NAMALWA (cell line): ENCODE measurements at regions not wholly inside any gene's neighbourhood (a gene's known extent, or its start where the extent isn't known, plus 50 kb on each side); places are given as distances from the start of the nearest gene placed in this dataset.

ENCODE experiments used
- DNase-seq: peaks from one replicate; pipeline ENCODE4 v3.0.0-alpha.2; 2015; ENCODE audit warnings: low spot score

DNA sequence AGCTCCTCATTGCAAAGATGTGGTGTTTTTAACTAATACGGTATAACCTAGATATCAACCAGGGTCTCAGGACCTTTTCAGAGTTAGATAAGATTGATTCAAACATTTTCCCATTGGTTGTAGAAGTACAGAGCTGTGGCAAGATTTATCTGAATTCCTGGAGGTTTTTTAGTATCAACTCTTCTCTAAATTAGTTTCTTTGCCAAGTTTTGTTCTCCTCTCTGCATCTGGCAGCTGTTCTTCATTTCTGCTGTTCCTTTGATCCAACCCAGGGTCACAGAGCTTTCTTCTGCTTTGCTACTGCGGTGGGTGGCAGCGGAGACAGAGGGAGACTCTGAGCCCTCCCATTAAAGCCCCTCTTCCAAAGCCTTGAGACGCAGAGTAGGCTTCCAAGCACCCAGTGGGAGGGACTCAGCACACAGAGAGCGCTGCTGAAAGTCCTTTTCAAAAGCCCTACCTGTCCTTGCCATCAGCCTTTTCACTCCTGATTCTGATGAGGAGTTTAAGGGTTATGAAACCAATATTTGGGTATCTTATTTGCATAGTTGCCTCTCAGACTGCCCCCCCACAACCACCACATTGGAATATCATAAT is 146.3 kb upstream of the EEPD1 start:
- DNase-seq, result no peak

DNA sequence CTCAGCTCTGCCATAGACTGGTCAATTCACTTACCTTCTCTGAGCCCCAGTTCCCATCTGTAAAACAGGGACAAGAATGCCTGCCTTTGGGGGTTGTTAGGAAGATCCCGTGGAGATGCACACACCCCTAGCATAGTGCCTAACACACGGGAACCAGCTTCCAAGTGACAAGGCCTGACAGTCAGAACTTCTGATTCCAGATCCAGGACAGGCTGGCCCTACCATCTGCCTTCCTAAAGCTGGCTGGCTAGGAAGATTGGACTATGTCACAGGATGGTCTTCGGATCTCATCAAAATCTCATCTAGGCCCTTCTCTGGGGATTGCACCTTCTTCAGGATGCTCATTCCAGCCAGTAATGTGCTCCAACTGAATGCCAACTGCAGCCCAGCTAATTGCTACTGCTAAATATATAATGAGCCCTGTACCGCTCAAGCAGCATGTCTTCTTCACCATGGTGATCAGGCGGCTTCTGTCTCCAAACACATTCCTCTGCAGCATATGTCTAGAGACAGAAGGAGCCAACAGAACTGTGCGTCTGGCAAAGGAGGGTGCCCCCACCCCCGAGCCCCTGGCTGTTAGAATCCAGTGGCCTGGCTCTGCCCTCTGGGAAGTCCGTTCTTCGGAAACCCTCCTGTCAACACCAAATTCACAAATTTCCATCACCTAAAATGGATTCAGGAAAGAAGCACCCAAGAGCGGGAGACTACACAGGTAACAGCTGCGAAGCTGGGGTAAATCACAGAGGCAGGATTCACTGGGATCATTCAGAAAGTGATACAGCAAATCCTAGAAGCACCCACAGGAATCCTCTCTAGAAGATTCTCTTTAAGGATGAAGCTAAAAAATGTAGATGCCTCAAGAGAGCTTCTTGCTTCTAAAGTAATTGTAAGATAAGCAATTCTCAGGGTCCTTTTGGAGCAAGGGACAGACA is 142.1 kb upstream of the EEPD1 start:
- DNase-seq, result no peak

DNA sequence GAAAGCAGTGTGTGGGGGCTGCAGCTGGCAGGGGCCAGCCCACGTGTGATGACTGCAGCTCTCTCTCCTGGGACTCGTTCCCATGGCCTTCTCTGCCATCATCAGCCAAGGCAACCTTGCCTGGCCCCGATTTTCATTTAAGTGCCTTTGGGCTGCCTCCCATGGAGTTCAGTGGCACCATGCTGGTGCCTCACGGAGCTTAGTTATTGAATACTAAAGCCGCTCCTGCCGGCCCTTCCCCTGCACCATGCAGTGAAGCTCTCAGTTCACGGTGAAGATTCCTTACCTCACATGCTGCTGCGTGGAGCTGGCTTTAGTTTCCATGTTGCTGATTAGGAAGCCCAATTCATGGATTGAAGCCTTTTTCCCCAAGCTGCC is 141.5 kb upstream of the EEPD1 start:
- no peak for DNase-seq

DNA sequence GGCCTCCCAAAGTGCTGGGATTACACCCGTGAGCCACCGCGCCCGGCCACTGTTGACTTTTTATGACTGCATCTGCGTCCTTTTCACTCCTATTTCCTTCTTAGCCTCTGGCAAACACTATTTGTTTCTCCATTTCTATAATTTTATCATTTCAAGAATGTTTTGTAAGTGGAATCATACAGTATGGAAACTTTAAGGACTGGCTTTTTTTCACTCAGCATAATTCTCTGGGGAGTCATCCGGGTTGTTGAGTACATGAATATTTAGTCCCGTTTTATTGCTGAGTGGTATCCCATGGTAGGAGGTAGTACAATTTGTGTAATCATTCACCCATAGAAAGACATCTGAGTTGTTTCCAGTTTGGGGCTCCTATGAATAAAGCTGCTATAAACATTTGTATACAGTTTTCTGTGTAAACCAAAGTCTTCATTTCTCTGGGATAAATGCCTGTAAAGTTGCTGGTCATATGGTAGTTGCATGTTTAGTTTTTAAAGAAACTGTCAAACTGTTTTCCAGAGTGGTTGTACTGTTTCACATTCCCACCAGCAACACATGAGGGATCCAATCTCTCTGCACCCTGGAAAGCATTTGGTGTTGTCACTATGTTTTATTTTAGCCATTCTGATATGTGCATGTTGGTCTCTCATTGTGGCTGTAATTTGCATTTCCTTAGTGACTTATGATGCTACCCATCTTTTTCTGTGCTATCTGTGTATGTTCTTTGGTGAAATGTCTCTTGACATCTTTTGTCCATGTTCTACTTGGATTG is 139.6 kb upstream of the EEPD1 start:
- no peak for DNase-seq

DNA sequence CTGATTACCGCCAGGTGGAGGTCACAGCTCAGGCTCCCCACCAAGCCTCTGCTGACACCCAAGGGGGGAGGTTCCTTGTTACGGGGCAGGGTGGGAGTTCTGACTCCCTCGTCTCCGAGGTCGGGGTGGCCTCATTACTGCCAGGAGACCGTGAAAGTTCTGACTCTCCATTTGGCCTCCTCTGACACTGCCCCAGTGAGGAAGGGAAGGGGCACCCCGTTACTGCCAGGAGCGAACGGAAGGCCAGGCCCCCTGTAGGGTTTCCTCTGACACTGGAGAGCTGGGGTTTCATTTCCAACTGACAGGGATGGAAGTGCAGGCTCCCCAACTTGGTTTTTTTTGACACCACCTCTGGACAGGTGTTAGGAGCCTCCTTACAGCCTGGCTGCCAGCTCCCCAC is 138.1 kb upstream of the EEPD1 start:
- no peak for DNase-seq

DNA sequence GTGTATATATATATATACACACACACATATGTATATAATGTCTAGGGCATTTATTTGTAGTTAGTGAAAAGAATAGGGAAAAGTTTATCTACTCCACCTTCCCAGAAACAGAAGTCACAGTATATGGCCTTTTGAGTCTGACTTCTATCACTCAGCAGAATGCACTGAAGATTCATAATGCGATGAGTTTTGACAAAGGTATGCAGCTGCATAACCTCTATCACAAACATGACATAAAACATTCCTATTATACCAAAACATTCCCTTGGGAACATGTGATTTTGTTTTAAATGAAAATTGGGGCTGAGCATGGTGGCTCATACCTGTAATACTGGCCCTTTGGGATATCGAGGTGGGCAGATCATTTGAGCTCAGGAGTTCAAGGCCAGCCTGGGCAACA is 137.3 kb upstream of the EEPD1 start:
- no peak for DNase-seq

DNA sequence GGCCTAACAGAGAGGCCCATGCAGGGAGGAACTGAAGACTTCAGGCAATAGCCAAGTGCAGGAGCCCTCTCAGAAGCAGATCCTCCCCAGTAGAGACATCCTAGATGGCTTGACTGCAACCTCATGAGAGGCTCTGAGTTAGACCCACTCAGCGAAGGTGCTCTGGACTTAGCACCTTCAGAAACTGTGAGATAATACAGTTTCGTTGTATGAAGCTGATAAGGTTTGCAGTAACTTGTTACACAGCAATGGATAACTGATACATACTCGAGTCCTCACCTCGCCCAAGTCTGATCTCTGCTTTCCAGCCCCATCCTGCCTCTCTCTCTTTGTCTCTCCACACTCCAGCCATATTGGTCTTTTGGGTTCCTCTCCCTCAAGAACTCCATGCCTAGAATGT is 136.4 kb upstream of the EEPD1 start:
- DNase-seq, result no peak

DNA sequence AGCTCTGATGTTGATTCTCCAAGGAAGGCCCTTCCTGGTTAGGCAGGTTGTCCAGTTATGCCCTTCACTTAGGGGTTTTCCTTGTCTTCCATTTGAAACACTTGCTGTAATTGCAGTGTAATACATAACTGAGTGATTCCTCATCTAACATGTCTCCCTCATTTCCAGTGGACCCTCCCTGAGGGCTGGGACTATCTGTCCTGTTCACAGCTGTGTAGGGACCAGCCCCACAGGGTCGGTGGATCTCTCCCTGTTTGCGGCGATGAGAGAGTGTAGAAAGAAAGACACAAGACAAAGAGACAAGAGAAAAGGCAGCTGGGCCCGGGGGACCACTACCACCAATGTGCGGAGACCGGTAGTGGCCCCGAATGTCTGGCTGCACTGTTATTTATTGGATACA is 135.9 kb upstream of the EEPD1 start:
- no peak for DNase-seq

DNA sequence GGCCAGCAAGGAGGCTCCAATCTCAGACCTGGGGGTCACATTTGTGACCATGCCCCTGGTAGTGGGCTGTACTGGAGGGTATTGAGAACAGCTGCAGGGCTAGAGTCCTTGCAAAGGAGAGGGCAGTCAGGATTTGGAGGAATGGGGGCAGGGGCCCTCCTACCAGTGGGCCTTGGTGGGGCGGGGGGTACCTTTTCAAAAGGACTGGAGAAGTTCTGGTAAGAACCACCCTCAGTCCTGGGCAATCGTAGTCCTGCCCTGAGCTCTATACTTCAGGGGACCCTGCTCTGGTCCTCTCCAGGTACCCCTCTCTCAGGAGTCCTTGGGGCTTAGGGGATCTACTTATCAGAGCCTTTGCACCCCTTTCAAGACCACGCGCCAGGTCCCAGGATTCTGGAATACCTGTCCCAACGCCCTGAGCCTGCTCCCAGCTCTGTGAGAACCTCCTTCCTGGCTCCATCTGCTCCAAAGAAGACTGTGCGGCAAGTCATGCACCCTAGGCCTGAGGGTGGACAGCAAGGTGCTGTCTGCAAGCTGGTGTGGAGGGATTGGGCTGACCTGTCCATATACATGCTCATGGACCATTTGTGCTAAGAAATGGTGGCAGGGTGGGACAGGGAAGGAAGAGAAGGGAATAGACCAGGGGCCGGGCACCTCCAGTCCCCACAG is 134.1 kb upstream of the EEPD1 start:
- DNase-seq, result no peak

DNA sequence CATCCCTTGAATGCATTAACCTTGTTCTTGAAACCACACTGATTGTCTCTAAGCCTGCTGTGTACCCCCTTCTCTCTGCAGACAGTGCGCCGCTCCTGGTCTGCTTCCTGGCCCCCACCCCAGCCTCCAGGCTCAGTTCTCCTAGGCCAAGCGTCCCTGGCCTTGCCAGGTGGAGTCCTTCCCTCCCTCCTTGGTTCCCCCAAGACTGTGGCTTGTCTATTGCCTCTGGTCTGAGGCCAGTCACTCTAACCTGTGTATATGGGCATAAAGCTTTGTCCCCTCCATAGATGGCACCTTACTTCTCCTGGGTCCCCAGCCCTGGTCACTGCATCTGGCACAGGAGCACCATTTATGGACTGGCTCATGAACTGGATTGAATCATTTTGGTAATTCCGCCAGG is 133.5 kb upstream of the EEPD1 start:
- DNase-seq, result no peak

DNA sequence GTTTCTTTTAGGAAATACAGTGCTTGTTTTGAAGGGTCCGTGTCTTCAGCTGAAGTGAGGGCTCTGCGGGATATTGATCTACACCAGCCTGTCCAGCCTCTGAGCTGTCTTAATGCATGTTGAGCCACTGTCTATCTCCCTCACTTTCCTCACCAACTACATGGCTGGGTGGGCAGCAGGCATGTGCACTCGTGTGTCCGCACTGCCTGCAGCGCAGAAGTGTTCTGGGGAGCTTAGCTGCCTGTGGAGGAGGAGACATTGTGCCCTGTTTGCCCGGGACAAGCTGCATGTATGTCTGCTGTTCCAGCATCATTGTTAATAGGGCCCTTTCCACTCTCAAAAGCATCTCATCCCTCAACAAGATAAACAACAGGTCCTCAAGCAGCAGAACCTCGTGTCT is 133.1 kb upstream of the EEPD1 start:
- DNase-seq, result no peak

DNA sequence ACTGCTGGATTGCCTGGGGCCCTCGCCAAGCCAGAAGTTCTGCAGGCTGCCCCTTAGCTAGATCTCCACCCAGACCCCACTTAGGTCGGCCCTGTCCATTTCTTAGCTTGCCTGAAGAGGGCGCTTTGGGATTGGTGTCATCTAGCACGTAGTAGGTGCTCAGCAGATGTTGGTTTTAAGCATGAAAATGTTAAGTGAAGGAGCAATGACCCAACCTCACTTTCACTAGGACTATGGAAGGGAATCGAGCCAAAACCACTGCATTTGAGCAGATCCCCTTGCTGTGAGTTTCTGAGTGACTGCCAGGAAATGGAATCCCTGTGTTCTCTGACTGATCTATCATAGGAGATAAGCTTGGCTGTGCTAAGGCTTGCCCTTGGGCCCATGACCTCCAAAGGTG is 131.7 kb upstream of the EEPD1 start:
- DNase-seq, result peak; percentile 51

DNA sequence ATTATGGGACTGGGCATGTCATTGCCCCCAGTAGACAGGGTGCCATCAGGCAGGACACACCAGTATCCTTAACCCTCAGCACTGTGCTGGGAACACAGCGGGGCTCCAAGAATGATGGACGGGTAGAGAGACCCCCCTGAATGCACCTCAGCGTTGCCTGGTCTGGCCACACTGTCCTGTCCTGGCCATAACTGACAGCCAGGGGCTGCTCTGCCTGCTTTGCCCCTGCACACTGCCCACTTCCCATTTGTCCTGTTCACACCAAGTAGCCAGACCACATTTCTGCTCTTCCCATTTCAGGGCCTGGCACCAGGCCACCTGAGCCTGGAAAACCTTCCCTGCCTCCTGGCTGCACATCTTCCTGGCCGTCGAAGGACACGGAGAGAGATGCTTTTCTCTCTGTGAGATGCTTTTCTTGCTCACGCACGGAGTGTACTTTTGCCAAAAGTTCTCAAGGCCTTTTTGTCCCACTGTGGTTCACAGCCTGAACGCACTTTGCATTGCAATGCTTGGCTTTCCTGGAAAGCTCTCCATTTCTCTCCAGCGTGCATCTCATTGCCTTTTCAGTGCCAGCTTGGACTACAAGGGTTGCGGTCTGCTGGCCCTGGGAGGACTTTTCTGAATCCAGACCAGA is 131.0 kb upstream of the EEPD1 start:
- no peak for DNase-seq

DNA sequence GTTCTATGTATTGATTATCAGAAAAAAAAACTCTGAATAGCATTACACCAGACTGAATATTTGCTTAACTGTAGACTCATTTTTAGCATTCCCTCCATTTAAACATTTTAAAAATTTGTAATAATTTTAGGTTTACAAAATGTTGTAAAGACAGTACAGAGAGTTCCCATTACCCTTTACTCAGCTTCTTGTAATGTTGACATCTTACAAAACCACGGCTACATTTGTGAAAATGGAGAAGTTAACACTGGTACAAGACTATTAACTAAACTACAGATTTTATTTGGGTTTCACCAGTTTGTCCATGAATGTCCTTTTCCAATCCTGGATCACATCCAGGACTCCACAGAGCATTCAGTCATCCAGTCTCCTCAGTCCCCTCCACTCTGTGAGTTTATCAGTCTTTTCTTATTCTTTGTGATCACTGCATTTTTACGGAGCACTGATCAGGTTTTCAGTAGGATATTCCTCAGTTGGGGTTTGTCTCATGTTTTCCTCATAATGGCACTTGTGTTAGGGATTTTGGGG is 130.0 kb upstream of the EEPD1 start:
- DNase-seq, result no peak

DNA sequence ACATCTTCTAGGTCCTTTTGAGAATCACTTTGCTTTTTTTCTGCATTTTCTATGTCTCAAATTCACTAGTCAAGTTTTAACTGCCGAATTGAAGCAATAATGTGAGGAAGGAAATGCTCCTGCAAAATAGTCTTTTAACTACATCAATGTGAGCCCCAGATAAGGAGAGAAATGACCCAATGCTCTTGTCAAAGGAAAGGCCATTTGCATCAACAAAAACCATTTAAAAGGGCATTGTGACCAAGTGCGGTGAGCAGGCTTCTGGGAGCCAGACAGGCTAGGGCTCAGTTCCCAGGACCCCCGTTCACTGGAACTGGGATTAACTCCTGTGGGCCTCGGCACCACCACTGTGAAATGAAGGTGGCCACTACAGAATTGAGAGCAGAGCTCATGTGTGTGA is 127.9 kb upstream of the EEPD1 start:
- no peak for DNase-seq

DNA sequence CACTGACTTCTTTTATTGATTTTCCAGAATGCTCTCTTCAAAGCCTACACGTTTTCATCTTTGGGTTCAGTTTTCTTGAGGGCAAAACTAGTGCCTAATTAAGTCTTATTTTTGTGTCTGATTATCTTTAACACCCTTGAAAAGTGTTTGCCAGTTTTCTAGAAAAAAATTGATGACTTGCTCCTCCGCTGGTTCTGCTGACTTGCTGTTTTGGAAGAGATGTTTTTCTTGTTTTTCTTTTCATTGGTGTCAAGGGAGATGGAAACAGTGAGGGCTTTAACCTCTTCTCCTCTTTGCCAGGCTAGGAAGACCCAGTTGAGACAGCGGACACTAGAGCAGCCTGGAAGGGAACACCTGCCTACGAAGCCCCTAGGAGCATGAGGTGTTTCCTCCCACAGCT is 123.7 kb upstream of the EEPD1 start:
- no peak for DNase-seq

DNA sequence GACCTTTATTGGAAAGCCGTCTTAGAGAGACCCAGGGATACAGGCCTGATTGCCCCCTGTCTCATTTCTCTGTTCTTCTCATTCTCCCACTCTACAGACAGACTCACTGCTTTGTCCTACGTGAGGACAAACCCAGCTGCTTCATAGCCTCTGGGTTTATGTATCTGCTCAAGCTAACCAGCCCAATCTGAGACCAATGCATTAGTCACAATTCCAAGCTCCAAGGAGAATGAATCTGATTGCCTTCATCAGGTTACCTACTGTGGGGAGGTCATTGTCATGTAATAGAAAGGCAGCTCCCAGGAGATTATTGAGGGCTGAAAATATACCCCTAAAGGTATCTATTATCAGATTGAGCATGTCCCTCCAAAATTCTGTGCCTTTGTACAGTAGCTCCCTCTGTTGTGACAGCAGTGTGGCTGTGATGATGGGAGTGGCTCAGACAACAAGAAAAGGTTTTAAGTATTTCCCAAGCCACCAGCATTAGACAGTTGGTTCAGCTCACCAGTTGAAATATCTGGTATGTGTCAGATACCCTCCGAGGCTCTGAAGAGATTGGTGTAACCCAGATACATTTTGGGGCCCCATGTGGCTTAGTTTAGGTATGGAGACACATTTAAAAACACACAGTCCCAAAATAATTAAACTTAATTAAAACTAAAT is 123.1 kb upstream of the EEPD1 start:
- DNase-seq, result no peak

DNA sequence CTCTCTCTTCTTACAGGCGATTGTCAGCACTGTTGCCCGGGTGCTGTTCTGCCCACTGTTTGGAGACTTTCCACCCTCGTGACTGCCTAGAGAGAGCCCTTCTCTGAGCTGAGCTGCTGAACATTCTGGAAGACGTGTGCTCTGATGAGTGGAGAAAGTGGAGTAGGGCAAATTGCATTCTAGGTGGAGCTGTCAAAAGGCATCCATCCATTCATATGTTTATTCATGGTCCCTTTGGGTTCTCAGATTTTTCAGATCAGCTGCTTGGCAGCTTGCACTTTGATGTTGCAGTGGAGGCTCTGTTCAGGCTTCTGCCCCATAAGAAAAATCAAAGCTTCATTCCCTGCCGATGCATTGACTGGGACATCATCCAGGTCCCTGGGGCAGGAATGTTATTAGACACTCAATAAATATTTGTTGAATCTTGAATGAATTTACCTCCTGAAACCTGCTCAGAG is 120.7 kb upstream of the EEPD1 start:
- no peak for DNase-seq

DNA sequence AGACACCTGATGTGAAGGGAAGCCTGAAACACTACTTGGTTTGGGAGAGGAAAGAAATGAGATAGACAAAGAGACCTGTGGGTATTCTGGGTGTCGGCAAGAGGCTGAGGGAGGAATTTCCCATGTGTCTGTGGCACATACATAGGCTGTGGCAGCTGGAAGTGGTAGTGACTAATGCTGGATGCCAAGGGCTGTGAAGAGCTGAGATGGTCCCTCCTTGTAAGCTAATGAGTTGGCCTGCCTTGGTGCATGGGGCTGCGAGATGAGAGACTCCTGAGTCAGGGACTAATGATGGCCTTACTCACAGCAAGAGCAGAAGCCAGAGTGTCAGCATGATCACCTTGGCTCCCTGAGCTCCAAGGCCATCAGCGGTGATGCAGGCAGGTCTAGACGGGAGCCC is 119.0 kb upstream of the EEPD1 start:
- no peak for DNase-seq

DNA sequence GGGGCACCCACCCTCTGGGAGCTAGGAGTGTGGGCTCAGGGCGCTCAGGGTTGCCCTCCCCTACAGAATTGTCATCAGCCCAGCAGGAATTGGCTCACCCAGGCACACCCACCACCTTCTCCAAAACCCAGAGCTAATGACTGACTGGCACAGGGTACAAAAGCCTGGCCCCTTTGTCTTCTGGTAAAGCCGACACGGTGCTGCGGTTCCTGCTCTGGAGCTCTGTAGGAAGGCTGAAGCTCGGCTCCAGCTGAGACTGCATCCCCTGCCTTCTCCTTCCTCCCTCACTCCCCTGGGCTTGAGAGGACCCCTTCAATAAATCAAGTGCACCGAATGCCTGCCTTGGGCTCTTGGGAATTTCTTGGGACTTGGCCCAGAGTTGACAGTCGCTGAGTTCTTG is 117.9 kb upstream of the EEPD1 start:
- no peak for DNase-seq

DNA sequence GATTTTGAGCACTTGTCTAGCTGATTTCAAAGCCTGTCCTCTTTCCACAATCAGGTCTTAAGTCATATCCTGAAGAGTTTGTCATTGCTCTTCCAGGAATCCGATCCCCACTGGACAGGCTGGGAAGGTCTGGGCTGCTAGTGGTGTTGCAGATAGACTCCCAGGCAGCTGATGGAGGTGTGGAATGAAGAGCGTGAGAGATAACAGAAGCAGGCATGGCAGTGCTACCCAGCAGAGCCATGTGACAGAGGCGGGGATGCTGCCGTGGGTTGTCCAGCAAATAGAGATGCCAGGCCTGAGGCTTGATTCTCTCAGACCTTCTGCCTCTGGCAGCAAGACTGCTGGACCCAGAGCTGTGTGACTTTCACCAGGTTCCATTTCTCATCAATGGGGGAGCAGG is 116.5 kb upstream of the EEPD1 start:
- no peak for DNase-seq
